ENCODE measurements at regions not wholly inside any gene's neighbourhood (a gene's known extent, or its start where the extent isn't known, plus 50 kb on each side); places are given as distances from the start of the nearest gene placed in this dataset.
"Not testable (repeated sequence)": the region's sequence is repeated elsewhere in the genome, so short reads cannot be mapped to it uniquely, and the experiment has no call there.

DNA sequence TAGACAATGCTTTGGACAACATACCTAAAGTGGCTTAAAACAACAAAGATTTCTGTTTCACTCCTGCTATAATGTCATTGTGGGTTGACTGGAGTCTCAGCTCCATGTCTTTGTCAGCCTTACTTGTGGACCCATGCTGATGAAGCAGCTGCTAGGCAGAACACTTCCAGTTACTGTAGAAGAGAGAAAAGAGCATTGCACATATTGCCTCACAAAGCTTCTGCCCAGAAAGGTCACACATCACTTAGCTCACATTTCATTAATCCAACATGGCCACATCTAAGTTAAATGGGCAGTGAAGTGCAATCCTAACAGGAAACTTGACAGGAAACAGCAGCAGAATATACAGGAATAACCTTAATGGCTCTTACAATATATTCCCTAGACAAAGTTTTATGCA lies 480.5 kb upstream of the HTR1E start:
- H3K9ac ChIP-seq (ENCODE audit: low read depth, low read length) = no peak overlapping the region
- no peaks in the 10 kb centered on the region for H3K27me3 ChIP-seq (ENCODE audit: control insufficient read depth, insufficient read depth, low read length)
- peaks cover 5% of the 10 kb centered on the region for H3K9me3 ChIP-seq (ENCODE audit: control insufficient read depth, insufficient read depth, low read length)
- H3K36me3 ChIP-seq (ENCODE audit: control insufficient read depth, insufficient read depth, low read length) = no peaks in the 10 kb centered on the region
- H3K4me1 ChIP-seq (ENCODE audit: control insufficient read depth, insufficient read depth, low read length) = no peaks in the 10 kb centered on the region
- no peak overlapping the region for H3K4me3 ChIP-seq (ENCODE audit: low read depth, low read length)

DNA sequence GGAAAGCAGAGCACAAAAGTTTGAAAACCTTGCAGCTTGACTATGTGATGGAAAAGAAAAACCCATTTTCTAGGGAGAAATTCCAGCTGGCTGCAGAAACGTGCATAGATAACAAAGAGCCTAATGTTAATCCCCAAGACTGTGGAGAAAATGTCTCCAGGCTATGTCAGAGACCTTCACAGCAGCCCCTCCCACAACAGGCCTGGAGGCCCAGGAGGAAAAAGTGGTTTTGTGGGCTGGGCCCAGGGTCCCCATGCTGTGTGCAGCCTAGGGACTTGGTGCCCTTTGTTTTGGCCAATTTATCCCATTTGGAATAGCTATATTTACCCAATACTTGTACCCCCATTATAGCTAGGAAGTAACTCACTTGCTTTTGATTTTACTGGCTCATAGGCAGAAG lies 484.1 kb upstream of the HTR1E start:
- H3K9ac ChIP-seq (ENCODE audit: low read depth, low read length) = no peak overlapping the region
- no peak overlapping the region for H3K4me3 ChIP-seq (ENCODE audit: low read depth, low read length)
- peaks cover 5% of the 10 kb centered on the region for H3K9me3 ChIP-seq (ENCODE audit: control insufficient read depth, insufficient read depth, low read length)
- H3K36me3 ChIP-seq (ENCODE audit: control insufficient read depth, insufficient read depth, low read length) = no peaks in the 10 kb centered on the region
- no peaks in the 10 kb centered on the region for H3K4me1 ChIP-seq (ENCODE audit: control insufficient read depth, insufficient read depth, low read length)
- H3K27me3 ChIP-seq (ENCODE audit: control insufficient read depth, insufficient read depth, low read length) = no peaks in the 10 kb centered on the region

DNA sequence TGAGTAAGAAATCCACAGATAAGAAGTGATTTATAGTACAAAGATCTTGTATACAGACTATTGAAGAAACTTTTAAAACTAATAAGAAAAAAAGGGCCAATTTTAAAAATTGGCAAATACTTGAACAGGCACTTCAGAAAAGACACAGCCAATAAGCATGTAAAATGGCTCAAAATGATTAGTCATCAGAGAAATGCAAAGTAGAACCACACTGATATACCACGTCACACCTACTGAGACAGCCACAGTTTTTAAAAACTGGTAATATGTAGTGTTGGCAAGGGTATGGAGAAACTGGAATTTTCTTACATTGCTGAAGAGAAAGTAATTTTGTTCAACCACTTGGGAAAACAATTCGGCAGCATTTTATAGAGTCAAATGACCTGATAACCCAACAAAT lies 488.9 kb upstream of the HTR1E start:
- Histone ChIP-seq H3K4me3 (ENCODE audit: low read depth, low read length) (no peak overlapping the region), H3K4me1 (ENCODE audit: control insufficient read depth, insufficient read depth, low read length) (no peaks in the 10 kb centered on the region), H3K36me3 (ENCODE audit: control insufficient read depth, insufficient read depth, low read length) (no peaks in the 10 kb centered on the region), H3K9me3 (ENCODE audit: control insufficient read depth, insufficient read depth, low read length) (peaks cover 3% of the 10 kb centered on the region), H3K9ac (ENCODE audit: low read depth, low read length) (no peak overlapping the region), H3K27me3 (ENCODE audit: control insufficient read depth, insufficient read depth, low read length) (no peaks in the 10 kb centered on the region)

DNA sequence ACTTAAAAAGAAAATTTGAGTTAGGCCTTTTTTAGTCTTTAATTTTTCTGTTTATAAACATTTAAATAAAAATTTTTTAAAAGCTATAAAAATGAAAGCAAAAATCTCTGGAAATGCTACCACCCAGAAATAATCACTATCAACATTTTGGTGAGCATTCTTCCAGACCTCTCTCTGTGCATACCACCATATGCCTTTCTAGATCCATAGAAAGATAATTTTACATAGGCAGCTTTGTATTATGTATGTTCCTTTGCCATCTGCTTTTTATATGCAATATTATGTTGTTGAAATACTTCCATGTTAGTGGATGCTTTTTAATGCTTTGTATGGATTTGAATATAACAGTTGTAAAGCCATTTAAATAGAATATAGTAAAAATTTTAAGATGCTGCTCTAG lies 496.7 kb upstream of the HTR1E start:
- H3K9ac ChIP-seq (ENCODE audit: low read depth, low read length) = no peak overlapping the region
- H3K27me3 ChIP-seq (ENCODE audit: control insufficient read depth, insufficient read depth, low read length) = no peaks in the 10 kb centered on the region
- H3K36me3 ChIP-seq (ENCODE audit: control insufficient read depth, insufficient read depth, low read length) = no peaks in the 10 kb centered on the region
- H3K9me3 ChIP-seq (ENCODE audit: control insufficient read depth, insufficient read depth, low read length) = no peaks in the 10 kb centered on the region
- no peak overlapping the region for H3K4me3 ChIP-seq (ENCODE audit: low read depth, low read length)
- no peaks in the 10 kb centered on the region for H3K4me1 ChIP-seq (ENCODE audit: control insufficient read depth, insufficient read depth, low read length)

DNA sequence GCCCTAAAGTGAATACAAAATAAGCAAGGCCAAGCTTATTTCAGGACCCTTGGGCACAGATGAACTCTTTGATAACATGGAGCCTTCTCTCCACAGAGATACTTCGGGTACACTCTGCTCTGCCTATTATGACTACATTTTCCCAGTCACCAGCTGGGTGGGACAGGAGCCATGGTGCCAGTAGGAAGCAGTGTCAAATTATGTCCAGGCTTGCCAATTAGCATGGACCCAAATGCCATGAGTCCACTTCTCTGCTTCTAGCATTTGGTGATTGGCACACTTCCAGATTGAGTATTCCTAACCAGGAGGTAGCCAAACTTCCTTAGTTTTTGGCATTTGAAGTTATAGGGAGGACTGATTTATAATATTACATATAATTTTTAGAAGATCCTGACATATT lies 513.8 kb upstream of the HTR1E start:
- Histone ChIP-seq H3K27me3 (ENCODE audit: control insufficient read depth, insufficient read depth, low read length) (no peaks in the 10 kb centered on the region), H3K4me3 (ENCODE audit: low read depth, low read length) (no peak overlapping the region), H3K9ac (ENCODE audit: low read depth, low read length) (no peak overlapping the region), H3K4me1 (ENCODE audit: control insufficient read depth, insufficient read depth, low read length) (no peaks in the 10 kb centered on the region), H3K9me3 (ENCODE audit: control insufficient read depth, insufficient read depth, low read length) (no peaks in the 10 kb centered on the region), H3K36me3 (ENCODE audit: control insufficient read depth, insufficient read depth, low read length) (no peaks in the 10 kb centered on the region)

DNA sequence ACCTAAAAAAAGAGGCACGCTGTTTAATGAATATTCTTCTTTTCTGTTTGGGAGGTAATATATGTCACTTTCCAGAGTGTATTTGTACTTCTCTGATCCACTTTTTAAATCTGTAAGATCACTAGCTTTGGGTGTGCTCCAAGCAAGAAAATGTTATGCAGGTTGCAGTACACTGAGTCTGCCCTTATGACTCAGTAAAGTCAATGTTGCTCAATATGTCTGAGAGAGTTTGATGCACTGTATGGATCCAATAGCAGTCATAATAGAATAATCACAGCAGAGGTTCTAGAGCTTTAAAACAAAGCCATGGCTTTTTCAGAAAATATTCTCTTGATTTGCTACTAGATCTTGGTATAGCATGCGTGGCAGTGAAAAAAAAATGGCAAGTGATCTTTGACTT lies 525.3 kb upstream of the HTR1E start:
- Histone ChIP-seq H3K4me1 (ENCODE audit: control insufficient read depth, insufficient read depth, low read length) (no peaks in the 10 kb centered on the region), H3K9me3 (ENCODE audit: control insufficient read depth, insufficient read depth, low read length) (no peaks in the 10 kb centered on the region), H3K9ac (ENCODE audit: low read depth, low read length) (no peak overlapping the region), H3K27me3 (ENCODE audit: control insufficient read depth, insufficient read depth, low read length) (no peaks in the 10 kb centered on the region), H3K4me3 (ENCODE audit: low read depth, low read length) (no peak overlapping the region), H3K36me3 (ENCODE audit: control insufficient read depth, insufficient read depth, low read length) (no peaks in the 10 kb centered on the region)

DNA sequence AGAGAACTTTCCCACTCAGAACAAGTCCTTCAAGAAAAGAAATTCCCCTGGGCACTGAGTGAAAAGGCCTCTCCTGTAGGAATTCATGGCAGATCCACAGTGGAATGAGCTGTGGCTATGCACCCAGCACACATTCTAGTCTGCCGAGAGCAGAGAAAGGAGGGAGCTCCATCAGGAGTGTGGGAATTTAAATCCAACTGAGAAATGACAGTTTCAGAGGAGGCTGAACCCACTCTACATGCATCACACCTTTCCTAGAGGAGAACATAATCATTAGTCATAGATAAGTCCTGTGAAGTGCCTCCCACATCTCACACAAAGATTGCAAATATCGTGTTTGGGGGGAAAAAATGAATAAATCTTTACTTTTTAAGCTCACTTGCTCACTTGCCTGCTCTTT lies 530.2 kb upstream of the HTR1E start:
- Histone ChIP-seq H3K9ac (ENCODE audit: low read depth, low read length) (no peak overlapping the region), H3K27me3 (ENCODE audit: control insufficient read depth, insufficient read depth, low read length) (no peaks in the 10 kb centered on the region), H3K36me3 (ENCODE audit: control insufficient read depth, insufficient read depth, low read length) (no peaks in the 10 kb centered on the region), H3K4me3 (ENCODE audit: low read depth, low read length) (no peak overlapping the region), H3K9me3 (ENCODE audit: control insufficient read depth, insufficient read depth, low read length) (no peaks in the 10 kb centered on the region), H3K4me1 (ENCODE audit: control insufficient read depth, insufficient read depth, low read length) (no peaks in the 10 kb centered on the region)

DNA sequence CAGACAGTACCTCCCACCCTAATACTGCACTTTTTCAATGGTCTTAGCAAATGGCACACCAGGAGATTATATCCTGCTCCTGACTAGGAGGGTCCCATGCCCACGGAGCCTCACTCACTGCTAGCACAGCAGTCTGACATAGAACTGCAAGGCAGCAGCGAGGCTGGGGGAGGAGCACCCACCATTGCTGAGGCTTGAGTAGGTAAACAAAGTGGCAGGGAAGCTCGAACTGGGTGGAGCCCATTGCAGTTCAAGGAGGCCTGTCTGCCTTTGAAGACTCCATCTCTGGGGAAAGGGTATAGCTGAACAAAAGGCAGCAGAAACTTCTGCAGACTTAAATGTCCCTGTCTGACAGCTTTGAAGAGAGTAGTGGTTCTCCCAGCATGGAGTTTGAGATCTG lies 544.5 kb upstream of the HTR1E start:
- H3K36me3 ChIP-seq (ENCODE audit: control insufficient read depth, insufficient read depth, low read length); H3K9ac ChIP-seq (ENCODE audit: low read depth, low read length); H3K4me3 ChIP-seq (ENCODE audit: low read depth, low read length); H3K27me3 ChIP-seq (ENCODE audit: control insufficient read depth, insufficient read depth, low read length); H3K9me3 ChIP-seq (ENCODE audit: control insufficient read depth, insufficient read depth, low read length); H3K4me1 ChIP-seq (ENCODE audit: control insufficient read depth, insufficient read depth, low read length): not testable (repeated sequence)

DNA sequence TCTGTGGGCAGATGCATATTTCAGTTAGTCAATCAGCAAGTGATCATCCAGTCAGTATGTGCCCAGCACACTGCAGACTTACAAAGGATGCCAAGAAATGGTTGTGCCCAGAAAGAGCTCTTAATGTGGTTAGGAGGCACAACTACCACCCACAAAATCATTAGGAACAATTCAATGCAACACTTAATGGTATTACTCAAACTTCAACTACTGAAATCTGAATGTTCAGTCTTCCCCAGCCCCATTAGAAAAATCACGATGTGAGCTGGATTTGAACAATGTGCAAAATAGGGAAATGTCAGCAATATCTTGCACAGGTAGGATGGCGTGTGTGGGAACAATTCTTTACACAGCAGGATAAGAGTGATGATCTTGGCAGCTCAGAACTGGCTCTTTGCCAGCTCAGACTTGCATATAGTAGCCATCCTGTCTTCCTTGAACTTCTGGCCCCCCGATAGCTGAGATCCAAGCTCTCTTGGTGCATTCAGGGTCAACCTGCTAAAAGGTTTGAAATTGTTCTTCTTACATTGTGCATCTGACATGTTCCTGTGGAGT lies 556.7 kb upstream of the HTR1E start:
- Histone ChIP-seq H3K27me3 (ENCODE audit: control insufficient read depth, insufficient read depth, low read length) (no peaks in the 10 kb centered on the region), H3K9me3 (ENCODE audit: control insufficient read depth, insufficient read depth, low read length) (no peaks in the 10 kb centered on the region), H3K36me3 (ENCODE audit: control insufficient read depth, insufficient read depth, low read length) (no peaks in the 10 kb centered on the region), H3K4me3 (ENCODE audit: low read depth, low read length) (no peak overlapping the region), H3K4me1 (ENCODE audit: control insufficient read depth, insufficient read depth, low read length) (no peaks in the 10 kb centered on the region), H3K9ac (ENCODE audit: low read depth, low read length) (no peak overlapping the region)

DNA sequence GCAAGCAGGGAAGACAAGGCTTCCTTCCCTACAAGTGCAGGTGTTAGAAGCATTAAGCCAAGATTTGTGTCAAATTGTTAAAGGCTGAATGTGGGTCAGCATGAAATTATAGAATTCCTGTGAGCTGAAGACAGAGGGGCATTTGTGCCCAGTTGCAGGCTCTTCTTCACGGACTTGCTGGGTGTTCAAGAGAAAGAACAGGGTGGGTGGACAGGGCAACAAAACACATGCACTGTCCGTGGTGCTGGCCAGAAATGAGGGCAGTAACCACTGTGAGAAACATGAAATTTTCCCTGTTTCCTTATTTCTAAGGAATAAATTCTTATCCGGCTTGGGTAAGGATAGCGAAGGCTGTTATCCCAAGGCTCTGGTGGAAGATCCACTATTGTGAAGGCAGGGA lies 579.5 kb upstream of the HTR1E start:
- Histone ChIP-seq H3K4me1 (ENCODE audit: control insufficient read depth, insufficient read depth, low read length) (peaks cover 2% of the 10 kb centered on the region), H3K36me3 (ENCODE audit: control insufficient read depth, insufficient read depth, low read length) (no peaks in the 10 kb centered on the region), H3K9ac (ENCODE audit: low read depth, low read length) (no peak overlapping the region), H3K4me3 (ENCODE audit: low read depth, low read length) (no peak overlapping the region), H3K27me3 (ENCODE audit: control insufficient read depth, insufficient read depth, low read length) (no peaks in the 10 kb centered on the region), H3K9me3 (ENCODE audit: control insufficient read depth, insufficient read depth, low read length) (no peaks in the 10 kb centered on the region)

DNA sequence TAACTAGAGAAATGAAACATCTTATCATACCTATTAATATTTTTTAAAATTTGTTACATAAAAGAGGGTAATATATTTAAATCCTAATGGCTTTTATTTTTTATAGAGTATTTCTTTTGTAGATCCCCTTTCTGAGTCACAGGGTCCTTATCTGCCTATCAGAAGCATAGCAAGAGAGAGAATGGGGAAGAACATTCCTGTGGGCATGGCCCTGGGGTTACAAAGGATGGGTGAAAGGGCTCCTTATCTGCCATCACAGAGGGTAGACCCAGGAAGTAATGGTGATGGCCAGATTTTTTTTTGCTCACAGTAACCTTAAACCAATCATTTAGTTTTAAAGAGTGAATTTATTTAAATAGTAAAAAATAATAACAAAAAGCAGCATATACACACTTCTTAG lies 582.1 kb upstream of the HTR1E start:
- Histone ChIP-seq H3K36me3 (ENCODE audit: control insufficient read depth, insufficient read depth, low read length) (no peaks in the 10 kb centered on the region), H3K4me1 (ENCODE audit: control insufficient read depth, insufficient read depth, low read length) (peaks cover 2% of the 10 kb centered on the region), H3K9me3 (ENCODE audit: control insufficient read depth, insufficient read depth, low read length) (no peaks in the 10 kb centered on the region), H3K27me3 (ENCODE audit: control insufficient read depth, insufficient read depth, low read length) (no peaks in the 10 kb centered on the region), H3K4me3 (ENCODE audit: low read depth, low read length) (no peak overlapping the region), H3K9ac (ENCODE audit: low read depth, low read length) (no peak overlapping the region)

DNA sequence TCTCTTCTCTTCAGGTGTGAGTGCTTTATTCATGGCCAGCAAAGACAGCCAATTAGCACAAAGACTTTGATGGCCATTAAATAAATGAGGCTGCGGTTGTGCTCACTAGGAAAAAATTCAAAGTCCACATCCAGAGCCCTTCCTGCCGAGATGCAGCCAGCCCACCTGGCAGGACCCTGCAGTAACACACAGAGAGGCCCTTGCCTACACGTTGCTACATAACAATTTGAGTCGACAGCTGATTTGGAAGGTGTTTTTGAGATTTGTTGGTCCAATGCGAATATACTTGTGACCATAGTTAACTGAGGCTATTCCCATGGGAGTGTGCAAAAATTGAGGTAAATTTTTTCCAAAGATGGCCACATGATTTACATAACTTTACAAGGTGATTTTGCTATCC lies 605.4 kb upstream of the HTR1E start:
- H3K9ac ChIP-seq (ENCODE audit: low read depth, low read length) = no peak overlapping the region
- H3K4me3 ChIP-seq (ENCODE audit: low read depth, low read length) = no peak overlapping the region
- H3K27me3 ChIP-seq (ENCODE audit: control insufficient read depth, insufficient read depth, low read length) = no peaks in the 10 kb centered on the region
- H3K9me3 ChIP-seq (ENCODE audit: control insufficient read depth, insufficient read depth, low read length) = no peaks in the 10 kb centered on the region
- no peaks in the 10 kb centered on the region for H3K4me1 ChIP-seq (ENCODE audit: control insufficient read depth, insufficient read depth, low read length)
- H3K36me3 ChIP-seq (ENCODE audit: control insufficient read depth, insufficient read depth, low read length) = no peaks in the 10 kb centered on the region
